B cell (primary cell): ENCODE measurements at regions not wholly inside any gene's neighbourhood (a gene's known extent, or its start where the extent isn't known, plus 50 kb on each side); places are given as distances from the start of the nearest gene placed in this dataset.

ENCODE experiments used
- ATAC-seq: fragments of 200-7000 bp; cut with Tn5 transposase; one replicate; pipeline ENCODE4 v1.10.0; 2021; ENCODE audit warnings: low read depth, mild to moderate bottlenecking, moderate number of reproducible peaks, moderate library complexity
- CTCF ChIA-PET: fragments of 350-600 bp; sonication (Branson Sonifier 250); formaldehyde crosslinking; loops from one replicate; lab custom pipeline; 2021; ENCODE audit warnings: antibody characterized with exemption, inconsistent platforms; lab: Charles Lee
- POLR2A ChIA-PET: fragments of 350-600 bp; sonication (Branson Sonifier 250); formaldehyde crosslinking; loops from one replicate; lab custom pipeline; 2021; ENCODE audit warnings: antibody characterized with exemption; lab: Charles Lee
- DNase-seq: peaks from one replicate; pipeline ENCODE4 v3.0.0; 2013
- H2AFZ ChIP-seq: 2 replicates; pipeline ENCODE4 v1.6.1; 2012; ENCODE audit warnings: mild to moderate bottlenecking, low read depth, low read length; ENCODE audit not compliant: insufficient read depth, poor library complexity, severe bottlenecking
- H3K27ac ChIP-seq, 2 donors: 1 replicate in 1 of 2; 2 replicates in 1 of 2; pipeline ENCODE4 v1.5.1; 2012 to 2013; ENCODE audit warnings: low read length in 2 of 2, mild to moderate bottlenecking in 2 of 2, moderate library complexity in 1 of 2
- H3K27me3 ChIP-seq, 4 experiments: fragments of 200-600 bp in 1 of 4; sonication (generic) in 1 of 4; replicated peaks in 1 of 4; 1 replicate in 2 of 4; 2 replicates in 2 of 4; pipeline versions ENCODE4 v1.6.1 to v1.7.0; 2013 to 2016; ENCODE audit warnings: low read length in 3 of 4, mild to moderate bottlenecking in 2 of 4, mixed read lengths in 1 of 4, moderate library complexity in 1 of 4; ENCODE audit not compliant: insufficient read depth in 4 of 4, control insufficient read depth in 3 of 4; ENCODE audit errors: control extremely low read depth in 1 of 4
- H3K36me3 ChIP-seq, 2 experiments: replicated peaks in 1 of 2; 1 replicate in 1 of 2; 2 replicates in 1 of 2; pipeline versions ENCODE4 v1.6.1 to v1.7.1; 2013; ENCODE audit warnings: low read length in 1 of 2; ENCODE audit not compliant: insufficient read depth in 2 of 2, control insufficient read depth in 1 of 2; ENCODE audit errors: control extremely low read depth in 1 of 2, extremely low read depth in 1 of 2
- H3K4me1 ChIP-seq, 2 donors: fragments of 200-600 bp in 1 of 2; sonication (generic) in 1 of 2; 1 replicate in 1 of 2; 2 replicates in 1 of 2; pipeline versions ENCODE4 v1.5.1 to v1.6.1; 2013 to 2017; ENCODE audit warnings: low read length in 2 of 2; ENCODE audit not compliant: control insufficient read depth in 2 of 2, insufficient read depth in 2 of 2
- H3K4me2 ChIP-seq: replicated peaks from 2 replicates; pipeline ENCODE3; 2012; ENCODE audit warnings: mild to moderate bottlenecking, low read depth, low read length; ENCODE audit not compliant: poor library complexity, severe bottlenecking
- H3K4me3 ChIP-seq, 5 experiments: fragments of 200-600 bp in 1 of 5; sonication (generic) in 1 of 5; 1 replicate in 3 of 5; 2 replicates in 2 of 5; pipeline versions ENCODE4 v1.5.1 to v1.7.0; 2011 to 2016; ENCODE audit warnings: low read length in 4 of 5, mild to moderate bottlenecking in 4 of 5, low read depth in 2 of 5, control low read depth in 1 of 5, moderate library complexity in 1 of 5; ENCODE audit not compliant: insufficient read depth in 1 of 5; ENCODE audit errors: control extremely low read depth in 1 of 5, extremely low read depth in 1 of 5
- H3K79me2 ChIP-seq: fragments of 200-600 bp; sonication (generic); one replicate; pipeline ENCODE4 v1.6.0; 2016; ENCODE audit warnings: low read length; ENCODE audit not compliant: control insufficient read depth, insufficient read depth
- H3K9ac ChIP-seq: fragments of 200-600 bp; sonication (generic); 2 replicates; pipeline ENCODE4 v1.6.1; 2017; ENCODE audit warnings: mild to moderate bottlenecking, low read length, moderate library complexity
- H3K9me3 ChIP-seq, 3 donors: one replicate each; pipeline versions ENCODE4 v1.6.1 to v1.7.1; 2013; ENCODE audit warnings: low read length in 2 of 3; ENCODE audit not compliant: control insufficient read depth in 2 of 3, insufficient read depth in 1 of 3; ENCODE audit errors: control extremely low read depth in 1 of 3
- H4K20me1 ChIP-seq: 2 replicates; pipeline ENCODE4 v1.6.0; 2012; ENCODE audit warnings: mild to moderate bottlenecking, low read length; ENCODE audit not compliant: insufficient read depth, control insufficient read depth, poor library complexity, severe bottlenecking
- H3K27ac Mint-ChIP-seq: one replicate; pipeline ENCODE4 v1.8.0; 2021; ENCODE audit warnings: mixed read lengths
- H3K27me3 Mint-ChIP-seq: one replicate; pipeline ENCODE4 v1.8.0; 2021; ENCODE audit warnings: mixed read lengths
- H3K4me1 Mint-ChIP-seq: one replicate; pipeline ENCODE4 v1.8.0; 2021; ENCODE audit warnings: mixed read lengths
- H3K4me3 Mint-ChIP-seq: one replicate; pipeline ENCODE4 v1.8.0; 2021; ENCODE audit warnings: mixed read lengths
- H3K9me3 Mint-ChIP-seq: one replicate; pipeline ENCODE4 v1.8.0; 2022; ENCODE audit warnings: mixed read lengths; ENCODE audit not compliant: insufficient read depth
- EZH2 ChIP-seq: IDR thresholded peaks from 2 replicates; pipeline ENCODE4 v1.6.1; 2012; ENCODE audit warnings: borderline replicate concordance, low read depth, mild to moderate bottlenecking, moderate library complexity, low read length; ENCODE audit not compliant: insufficient read depth, poor library complexity, severe bottlenecking
- WGBS: methylation state at CpG from one replicate; pipeline ENCODE4 v1.1.5; 2013; ENCODE audit warnings: missing lambda C conversion rate; ENCODE audit not compliant: insufficient coverage; 5-methylcytosine and 5-hydroxymethylcytosine counted together
- intact Hi-C: fragments of 100-400 bp; cut with micrococcal nuclease; formaldehyde crosslinking; loops from one replicate; pipeline ENCODE4 v1.10.0; 2022
- TF ChIP-seq, protein P1 (sequence below): fragments of 200-600 bp; IDR thresholded peaks from one replicate; pipeline ENCODE4 v1.8.0; 2022; ENCODE audit warnings: antibody characterized with exemption, mild to moderate bottlenecking

DNA sequence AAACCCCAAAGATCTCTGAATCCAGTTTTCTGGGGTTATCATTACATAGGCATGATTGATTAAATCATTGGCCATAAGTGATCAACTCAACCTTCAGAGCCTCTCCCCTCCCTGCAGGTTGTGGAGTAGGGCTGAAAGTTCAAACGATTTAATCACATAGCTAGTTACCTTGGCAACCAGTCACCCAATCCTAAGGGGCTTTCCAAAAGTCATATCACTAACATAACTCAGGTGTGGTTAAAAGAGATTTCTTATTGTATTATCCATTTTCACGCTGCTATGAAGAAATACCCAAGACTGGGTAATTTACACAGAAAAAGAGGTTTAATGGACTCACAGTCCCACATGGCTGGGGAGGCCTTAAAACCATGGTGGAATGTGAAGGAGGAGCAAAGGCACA lies 935.1 kb upstream of the SLC35B3 start:
- H4K20me1 ChIP-seq = no peaks in the 10 kb centered on the region
- intact Hi-C loops = no loop called here
- H3K27me3 Mint-ChIP-seq = no peaks in the 10 kb centered on the region
- no peaks in the 10 kb centered on the region for H3K36me3 ChIP-seq
- no peak overlapping the region for H3K27ac Mint-ChIP-seq
- no peak overlapping the region for H3K4me3 Mint-ChIP-seq
- no peak overlapping the region for H2AFZ ChIP-seq
- no peak for ATAC-seq
- DNase-seq = no peak
- no peaks in the 10 kb centered on the region for H3K9me3 ChIP-seq
- no peaks in the 10 kb centered on the region for H3K79me2 ChIP-seq
- CTCF ChIA-PET = no interaction called here
- no peak overlapping the region for H3K27ac ChIP-seq
- POLR2A ChIA-PET = no interaction called here
- H3K9ac ChIP-seq = no peak overlapping the region
- no peaks in the 10 kb centered on the region for H3K4me1 ChIP-seq
- WGBS = no CpG with 5 or more reads among the region's 2 CpGs
- peaks cover 3% of the 10 kb centered on the region for H3K9me3 Mint-ChIP-seq
- no peaks in the 10 kb centered on the region for H3K27me3 ChIP-seq
- no peak overlapping the region for H3K4me3 ChIP-seq
- TF ChIP-seq EZH2 = no peak
- TF ChIP-seq, protein P1, sequence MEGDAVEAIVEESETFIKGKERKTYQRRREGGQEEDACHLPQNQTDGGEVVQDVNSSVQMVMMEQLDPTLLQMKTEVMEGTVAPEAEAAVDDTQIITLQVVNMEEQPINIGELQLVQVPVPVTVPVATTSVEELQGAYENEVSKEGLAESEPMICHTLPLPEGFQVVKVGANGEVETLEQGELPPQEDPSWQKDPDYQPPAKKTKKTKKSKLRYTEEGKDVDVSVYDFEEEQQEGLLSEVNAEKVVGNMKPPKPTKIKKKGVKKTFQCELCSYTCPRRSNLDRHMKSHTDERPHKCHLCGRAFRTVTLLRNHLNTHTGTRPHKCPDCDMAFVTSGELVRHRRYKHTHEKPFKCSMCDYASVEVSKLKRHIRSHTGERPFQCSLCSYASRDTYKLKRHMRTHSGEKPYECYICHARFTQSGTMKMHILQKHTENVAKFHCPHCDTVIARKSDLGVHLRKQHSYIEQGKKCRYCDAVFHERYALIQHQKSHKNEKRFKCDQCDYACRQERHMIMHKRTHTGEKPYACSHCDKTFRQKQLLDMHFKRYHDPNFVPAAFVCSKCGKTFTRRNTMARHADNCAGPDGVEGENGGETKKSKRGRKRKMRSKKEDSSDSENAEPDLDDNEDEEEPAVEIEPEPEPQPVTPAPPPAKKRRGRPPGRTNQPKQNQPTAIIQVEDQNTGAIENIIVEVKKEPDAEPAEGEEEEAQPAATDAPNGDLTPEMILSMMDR = no peak
- no peak overlapping the region for H3K4me2 ChIP-seq
- no peaks in the 10 kb centered on the region for H3K4me1 Mint-ChIP-seq

DNA sequence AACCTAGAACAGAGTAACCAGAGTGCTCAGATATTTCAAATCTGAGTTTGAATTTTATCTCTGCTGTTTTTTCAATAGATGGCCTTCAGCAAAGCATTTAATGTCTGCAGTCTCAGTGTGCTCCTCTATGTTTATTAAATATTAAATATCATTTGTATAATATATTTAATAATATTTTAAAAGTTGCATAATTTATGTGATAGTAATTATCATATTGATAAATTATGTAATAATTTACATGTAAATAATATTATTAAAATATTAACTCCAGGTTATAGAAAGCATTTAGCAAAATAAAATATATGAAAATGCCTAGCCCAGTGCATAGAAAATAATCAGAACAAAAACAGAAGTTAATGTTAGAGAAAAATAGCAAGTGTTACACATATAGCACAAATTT lies 930.0 kb upstream of the SLC35B3 start:
- ChIA-PET CTCF (no interaction called here), POLR2A (no interaction called here)
- H4K20me1 ChIP-seq = no peaks in the 10 kb centered on the region
- ATAC-seq (no peak), DNase-seq (no peak)
- no peak for TF ChIP-seq EZH2
- TF ChIP-seq, protein P1 = no peak
- H3K79me2 ChIP-seq = no peaks in the 10 kb centered on the region
- no peaks in the 10 kb centered on the region for H3K4me1 Mint-ChIP-seq
- no peak overlapping the region for H3K27ac ChIP-seq
- H3K4me3 ChIP-seq = no peak overlapping the region
- no peaks in the 10 kb centered on the region for H3K4me1 ChIP-seq
- no peaks in the 10 kb centered on the region for H3K9me3 ChIP-seq
- H3K27ac Mint-ChIP-seq = no peak overlapping the region
- no peaks in the 10 kb centered on the region for H3K36me3 ChIP-seq
- H3K27me3 ChIP-seq = no peaks in the 10 kb centered on the region
- H3K9me3 Mint-ChIP-seq = peaks cover 8% of the 10 kb centered on the region
- H2AFZ ChIP-seq = no peak overlapping the region
- H3K27me3 Mint-ChIP-seq = no peaks in the 10 kb centered on the region
- H3K9ac ChIP-seq = no peak overlapping the region
- H3K4me3 Mint-ChIP-seq = no peak overlapping the region
- intact Hi-C loops = no loop called here
- H3K4me2 ChIP-seq = no peak overlapping the region
